GM23338 (cell line): ENCODE measurements at regions not wholly inside any gene's neighbourhood (a gene's known extent, or its start where the extent isn't known, plus 50 kb on each side); places are given as distances from the start of the nearest gene placed in this dataset.
A peak's percentile ranks its signal among the peaks of the same experiment; 100 is the strongest.
"Not testable (repeated sequence)": the region's sequence is repeated elsewhere in the genome, so short reads cannot be mapped to it uniquely, and the experiment has no call there.

Source experiments
- ATAC-seq: fragments of 200-7000 bp; cut with Tn5 transposase; 3 replicates; pipeline ENCODE4 v1.9.1; 2020
- DNase-seq: peaks from one replicate; pipeline ENCODE4 v3.0.0-alpha.2; 2015; ENCODE audit warnings: low spot score
- H2AFZ ChIP-seq: fragments of 200-600 bp; sonication (generic); 2 replicates; pipeline ENCODE4 v1.8.0; 2016; ENCODE audit warnings: antibody characterized with exemption, mild to moderate bottlenecking, moderate library complexity
- H3F3A ChIP-seq: fragments of 200-600 bp; sonication (generic); replicated peaks from 2 replicates; pipeline ENCODE4 v1.8.0; 2017; ENCODE audit warnings: antibody characterized with exemption, mixed run types, low read depth
- H3K27ac ChIP-seq: fragments of 200-600 bp; sonication (generic); 2 replicates; pipeline ENCODE4 v1.6.1; 2016; ENCODE audit warnings: low read depth
- H3K27me3 ChIP-seq: fragments of 200-600 bp; sonication (generic); 2 replicates; pipeline ENCODE4 v1.8.0; 2016; ENCODE audit warnings: mild to moderate bottlenecking, mixed run types, moderate library complexity; ENCODE audit not compliant: insufficient read depth
- H3K36me3 ChIP-seq: fragments of 200-600 bp; sonication (generic); 2 replicates; pipeline ENCODE4 v1.8.0; 2016; ENCODE audit warnings: mild to moderate bottlenecking; ENCODE audit not compliant: insufficient read depth
- H3K4me1 ChIP-seq: fragments of 200-600 bp; sonication (generic); 2 replicates; pipeline ENCODE4 v1.8.0; 2016; ENCODE audit warnings: mild to moderate bottlenecking, moderate library complexity; ENCODE audit not compliant: insufficient read depth
- H3K4me2 ChIP-seq: fragments of 200-600 bp; sonication (generic); 2 replicates; pipeline ENCODE4 v1.7.1; 2017; ENCODE audit warnings: mixed run types
- H3K4me3 ChIP-seq: fragments of 200-600 bp; sonication (generic); 2 replicates; pipeline ENCODE4 v1.6.1; 2016; ENCODE audit warnings: mixed run types
- H3K79me2 ChIP-seq: fragments of 200-600 bp; sonication (generic); replicated peaks from 2 replicates; pipeline ENCODE4 v1.8.0; 2017; ENCODE audit warnings: mild to moderate bottlenecking; ENCODE audit not compliant: insufficient read depth
- H3K9me2 ChIP-seq: fragments of 200-600 bp; sonication (generic); 2 replicates; pipeline ENCODE4 v1.8.0; 2017; ENCODE audit not compliant: insufficient read depth
- H4K20me1 ChIP-seq: fragments of 200-600 bp; sonication (generic); replicated peaks from 2 replicates; pipeline ENCODE4 v1.8.0; 2017; ENCODE audit warnings: mild to moderate bottlenecking; ENCODE audit not compliant: insufficient read depth
- H3K27ac Mint-ChIP-seq: 2 replicates; pipeline ENCODE4 v1.8.0; 2020; ENCODE audit warnings: inconsistent platforms, mild to moderate bottlenecking, moderate library complexity, mixed read lengths
- H3K27me3 Mint-ChIP-seq: 3 replicates; pipeline ENCODE4 v1.8.0; 2022; ENCODE audit warnings: low read depth, mild to moderate bottlenecking, moderate library complexity, mixed read lengths, inconsistent platforms; ENCODE audit not compliant: insufficient read depth, poor library complexity
- H3K36me3 Mint-ChIP-seq: 3 replicates; pipeline ENCODE4 v1.8.0; 2021; ENCODE audit warnings: low read depth, mild to moderate bottlenecking, inconsistent platforms, moderate library complexity, mixed read lengths
- H3K4me1 Mint-ChIP-seq: 3 replicates; pipeline ENCODE4 v1.8.0; 2020; ENCODE audit warnings: mild to moderate bottlenecking, inconsistent platforms, mixed read lengths
- H3K4me3 Mint-ChIP-seq: 3 replicates; pipeline ENCODE4 v1.8.0; 2021; ENCODE audit warnings: moderate library complexity, mild to moderate bottlenecking, inconsistent platforms, mixed read lengths
- H3K9me3 Mint-ChIP-seq: 3 replicates; pipeline ENCODE4 v1.8.0; 2020; ENCODE audit warnings: moderate library complexity, mild to moderate bottlenecking, inconsistent platforms, mixed read lengths

GRCh38 chr7:65633587-65634404 lies 239.1 kb upstream of the VKORC1L1 start:
- H3K9me3 Mint-ChIP-seq, H2AFZ ChIP-seq, H3K4me3 Mint-ChIP-seq, H3K4me1 ChIP-seq, H3K79me2 ChIP-seq, H3K4me1 Mint-ChIP-seq, H3K9me2 ChIP-seq, H3K27me3 ChIP-seq, H3K4me2 ChIP-seq, DNase-seq, H3K27me3 Mint-ChIP-seq, H4K20me1 ChIP-seq, H3K36me3 Mint-ChIP-seq, H3K27ac Mint-ChIP-seq, H3K4me3 ChIP-seq, H3K27ac ChIP-seq, H3F3A ChIP-seq, H3K36me3 ChIP-seq: not testable (repeated sequence)
- peak; percentile 40; the same call in 2 of the 3 replicates for ATAC-seq

- not testable (repeated sequence) for H4K20me1 ChIP-seq, H2AFZ ChIP-seq, H3K9me3 Mint-ChIP-seq, H3K9me2 ChIP-seq, H3K36me3 ChIP-seq, H3K27me3 ChIP-seq, ATAC-seq, H3K36me3 Mint-ChIP-seq, H3K27ac Mint-ChIP-seq, H3K4me1 ChIP-seq, H3K4me1 Mint-ChIP-seq, DNase-seq, H3K4me3 ChIP-seq, H3K27me3 Mint-ChIP-seq, H3F3A ChIP-seq, H3K4me3 Mint-ChIP-seq, H3K27ac ChIP-seq, H3K4me2 ChIP-seq, H3K79me2 ChIP-seq
Observed at GRCh38 chr7:65638918-65639317, 234.0 kb upstream of the VKORC1L1 start.

- not testable (repeated sequence) for H3K4me1 Mint-ChIP-seq, H3K9me3 Mint-ChIP-seq, H3K4me3 Mint-ChIP-seq, H3K4me2 ChIP-seq, H3K27me3 ChIP-seq, H3K27ac Mint-ChIP-seq, H3K27me3 Mint-ChIP-seq, H3K27ac ChIP-seq, H3K4me3 ChIP-seq, H3K9me2 ChIP-seq, H3F3A ChIP-seq, H4K20me1 ChIP-seq, H2AFZ ChIP-seq, H3K4me1 ChIP-seq, H3K36me3 Mint-ChIP-seq, DNase-seq, H3K79me2 ChIP-seq, H3K36me3 ChIP-seq
- ATAC-seq = peak; percentile 75
Observed at GRCh38 chr7:65639717-65640116, 233.2 kb upstream of the VKORC1L1 start.

- not testable (repeated sequence) for H3K4me3 Mint-ChIP-seq, H3K36me3 ChIP-seq, H3K27me3 ChIP-seq, H3K79me2 ChIP-seq, H4K20me1 ChIP-seq, H3K9me3 Mint-ChIP-seq, H3K9me2 ChIP-seq, H2AFZ ChIP-seq, H3F3A ChIP-seq, DNase-seq, H3K27ac Mint-ChIP-seq, H3K4me2 ChIP-seq, H3K36me3 Mint-ChIP-seq, H3K4me1 ChIP-seq, H3K4me1 Mint-ChIP-seq, ATAC-seq, H3K27ac ChIP-seq, H3K4me3 ChIP-seq, H3K27me3 Mint-ChIP-seq
Observed at GRCh38 chr7:65643498-65643897, 229.4 kb upstream of the VKORC1L1 start.

- not testable (repeated sequence) for H3K36me3 Mint-ChIP-seq, H3F3A ChIP-seq, DNase-seq, H3K4me1 ChIP-seq, H3K27me3 Mint-ChIP-seq, H3K79me2 ChIP-seq, H3K4me3 Mint-ChIP-seq, H3K27me3 ChIP-seq, H2AFZ ChIP-seq, H3K9me2 ChIP-seq, H3K27ac ChIP-seq, H3K27ac Mint-ChIP-seq, H3K4me3 ChIP-seq, H3K4me1 Mint-ChIP-seq, H3K9me3 Mint-ChIP-seq, H4K20me1 ChIP-seq, H3K4me2 ChIP-seq, H3K36me3 ChIP-seq
- peak; percentile 95 for ATAC-seq
Observed at GRCh38 chr7:65647153-65647964, 225.5 kb upstream of the VKORC1L1 start.

- not testable (repeated sequence) for H3K36me3 Mint-ChIP-seq, H3K36me3 ChIP-seq, H3K27me3 ChIP-seq, H3K4me2 ChIP-seq, H3K4me1 ChIP-seq, H3K27ac Mint-ChIP-seq, H3K4me1 Mint-ChIP-seq, H3K27ac ChIP-seq, H4K20me1 ChIP-seq, H2AFZ ChIP-seq, H3F3A ChIP-seq, H3K27me3 Mint-ChIP-seq, H3K79me2 ChIP-seq, ATAC-seq, H3K4me3 ChIP-seq, H3K9me2 ChIP-seq, H3K9me3 Mint-ChIP-seq, DNase-seq, H3K4me3 Mint-ChIP-seq
Observed at GRCh38 chr7:65651174-65651573, 221.7 kb upstream of the VKORC1L1 start.
